ENCODE measurements at regions not wholly inside any gene's neighbourhood (a gene's known extent, or its start where the extent isn't known, plus 50 kb on each side); places are given as distances from the start of the nearest gene placed in this dataset.

GRCh38 chr7:133201470-133201869 is 51.4 kb upstream of the EXOC4 start:
- no peak overlapping the region for H3K27ac ChIP-seq (ENCODE audit: low read depth, low read length)
- TF ChIP-seq ATF3 (IDR thresholded peaks at IDR 0.05) = no peak
- no peak for TF ChIP-seq CBX3 (IDR thresholded peaks at IDR 0.05; ENCODE audit: low read depth)
- TF ChIP-seq CTCF (IDR thresholded peaks at IDR 0.05 in 2 of 3, conservative IDR thresholded peaks at IDR 0.05 in 1 of 3; ENCODE audit: borderline replicate concordance in 1 of 3, insufficient read depth in 1 of 3, low read depth in 2 of 3, low read length in 2 of 3) = no peak
- DNase-seq (ENCODE audit: low read depth, low spot score) (no peak), ATAC-seq (no peak)
- no peak overlapping the region for H3K4me3 ChIP-seq (replicated peaks in 1 of 2; ENCODE audit: low read depth in 1 of 2, low read length in 2 of 2)
- no TSS peak for BruUV-seq (replicated peaks)
- H3K79me2 ChIP-seq (ENCODE audit: insufficient read depth, low read length) = no peaks in the 10 kb centered on the region
- no peak overlapping the region for H3K9ac ChIP-seq (ENCODE audit: low read length)
- H3K4me2 ChIP-seq (ENCODE audit: low read length) = no peak overlapping the region
- H3K4me1 ChIP-seq (ENCODE audit: control insufficient read depth in 1 of 2, insufficient read depth in 2 of 2, low read length in 2 of 2) = no peaks in the 10 kb centered on the region
- intact Hi-C loops (cut with micrococcal nuclease) = no loop called here
- H2AFZ ChIP-seq (ENCODE audit: low read depth, low read length, poor library complexity, severe bottlenecking) = no peak overlapping the region
- H3K9me2 ChIP-seq (ENCODE audit: insufficient read depth) = no peaks in the 10 kb centered on the region
- H3K27me3 ChIP-seq (ENCODE audit: insufficient read depth, low read length) = no peaks in the 10 kb centered on the region
- H4K20me1 ChIP-seq (ENCODE audit: insufficient read depth) = no peaks in the 10 kb centered on the region
- RAD21 ChIA-PET (ENCODE audit: low non-redundant PET in 1 of 2, low total read pairs in 2 of 2, uncharacterized antibody in 2 of 2, unreplicated experiment in 2 of 2) = no interaction called here
- H3K9me3 ChIP-seq (ENCODE audit: control insufficient read depth in 1 of 2, insufficient read depth in 1 of 2, low read depth in 1 of 2, low read length in 2 of 2) = no peaks in the 10 kb centered on the region
- CTCF ChIA-PET = no interaction called here
- POLR2A ChIA-PET = no interaction called here
- H3K36me3 ChIP-seq (ENCODE audit: control insufficient read depth in 1 of 2, insufficient read depth in 2 of 2, low read length in 2 of 2) = no peaks in the 10 kb centered on the region

GRCh38 chr7:133202942-133203341 is 49.9 kb upstream of the EXOC4 start:
- Histone ChIP-seq H3K9ac (ENCODE audit: low read length) (no peak overlapping the region), H3K36me3 (ENCODE audit: control insufficient read depth in 1 of 2, insufficient read depth in 2 of 2, low read length in 2 of 2) (no peaks in the 10 kb centered on the region), H3K9me3 (ENCODE audit: control insufficient read depth in 1 of 2, insufficient read depth in 1 of 2, low read depth in 1 of 2, low read length in 2 of 2) (no peaks in the 10 kb centered on the region), H3K4me2 (ENCODE audit: low read length) (no peak overlapping the region), H3K4me3 (replicated peaks in 1 of 2; ENCODE audit: low read depth in 1 of 2, low read length in 2 of 2) (no peak overlapping the region), H4K20me1 (ENCODE audit: insufficient read depth) (no peaks in the 10 kb centered on the region), H3K4me1 (ENCODE audit: control insufficient read depth in 1 of 2, insufficient read depth in 2 of 2, low read length in 2 of 2) (no peaks in the 10 kb centered on the region), H3K27me3 (ENCODE audit: insufficient read depth, low read length) (no peaks in the 10 kb centered on the region), H3K27ac (ENCODE audit: low read depth, low read length) (no peak overlapping the region), H3K79me2 (ENCODE audit: insufficient read depth, low read length) (no peaks in the 10 kb centered on the region), H2AFZ (ENCODE audit: low read depth, low read length, poor library complexity, severe bottlenecking) (no peak overlapping the region), H3K9me2 (ENCODE audit: insufficient read depth) (no peaks in the 10 kb centered on the region)
- no TSS peak for BruUV-seq (replicated peaks)
- DNase-seq (ENCODE audit: low read depth, low spot score) (no peak), ATAC-seq (no peak)
- POLR2A ChIA-PET = no interaction called here
- intact Hi-C loops (cut with micrococcal nuclease) = no loop called here
- no peak for TF ChIP-seq POLR2A (IDR thresholded peaks at IDR 0.05; ENCODE audit: borderline replicate concordance, extremely low read depth, insufficient read depth, insufficient read length)
- TF ChIP-seq EZH2 (IDR thresholded peaks at IDR 0.05) = no peak
- TF ChIP-seq ATF3 (IDR thresholded peaks at IDR 0.05) = no peak
- RAD21 ChIA-PET (ENCODE audit: low non-redundant PET in 1 of 2, low total read pairs in 2 of 2, uncharacterized antibody in 2 of 2, unreplicated experiment in 2 of 2) = no interaction called here
- CTCF ChIA-PET = no interaction called here

All from HCT116 (cell line).